GM19043 (cell line): ENCODE measurements at regions not wholly inside any gene's neighbourhood (a gene's known extent, or its start where the extent isn't known, plus 50 kb on each side); places are given as distances from the start of the nearest gene placed in this dataset.
"Not testable (repeated sequence)": the region's sequence is repeated elsewhere in the genome, so short reads cannot be mapped to it uniquely, and the experiment has no call there.

Experiments used
- ATAC-seq: cut with Tn5 transposase; IDR thresholded peaks from one replicate; pipeline ENCODE4 v1.9.1; 2021; ENCODE audit warnings: low read depth; ENCODE audit not compliant: unreplicated experiment

GRCh38 chr12:19659501-19659900 is 220.2 kb downstream of the AEBP2 start:
- ATAC-seq: no peak

GRCh38 chr12:19665121-19665900 is 226.0 kb downstream of the AEBP2 start:
- no peak for ATAC-seq

GRCh38 chr12:19666070-19666469 is 226.8 kb downstream of the AEBP2 start:
- ATAC-seq: no peak

GRCh38 chr12:19669793-19670192 is 230.5 kb downstream of the AEBP2 start:
- ATAC-seq: no peak

- no peak for ATAC-seq
Measured at GRCh38 chr12:19671695-19672094, 232.4 kb downstream of the AEBP2 start.

- no peak for ATAC-seq
Measured at GRCh38 chr12:19674437-19674836, 235.1 kb downstream of the AEBP2 start.

- ATAC-seq: no peak
Measured at GRCh38 chr12:19675361-19675760, 236.1 kb downstream of the AEBP2 start.

GRCh38 chr12:19678501-19678900 is 239.2 kb downstream of the AEBP2 start:
- not testable (repeated sequence) for ATAC-seq

GRCh38 chr12:19681007-19681406 is 241.7 kb downstream of the AEBP2 start:
- ATAC-seq: no peak

- no peak for ATAC-seq
Measured at GRCh38 chr12:19683178-19683927, 244.1 kb downstream of the AEBP2 start.

- ATAC-seq: no peak
Measured at GRCh38 chr12:19687371-19687770, 248.1 kb downstream of the AEBP2 start.

- no peak for ATAC-seq
Measured at GRCh38 chr12:19688532-19688931, 249.2 kb downstream of the AEBP2 start.

GRCh38 chr12:19689226-19689625 is 249.9 kb downstream of the AEBP2 start:
- no peak for ATAC-seq

GRCh38 chr12:19689801-19690472 is 250.6 kb downstream of the AEBP2 start:
- ATAC-seq: no peak

GRCh38 chr12:19692091-19692490 is 252.8 kb downstream of the AEBP2 start:
- ATAC-seq: no peak

GRCh38 chr12:19692566-19692965 is 253.3 kb downstream of the AEBP2 start:
- no peak for ATAC-seq

GRCh38 chr12:19694627-19695026 is 255.3 kb downstream of the AEBP2 start:
- ATAC-seq: no peak

GRCh38 chr12:19695244-19696098 is 256.2 kb downstream of the AEBP2 start:
- no peak for ATAC-seq

GRCh38 chr12:19700969-19701368 is 261.7 kb downstream of the AEBP2 start:
- no peak for ATAC-seq

GRCh38 chr12:19704966-19705365 is 265.7 kb downstream of the AEBP2 start:
- ATAC-seq: no peak
